Spleen (tissue), 7 donors: ENCODE measurements at regions not wholly inside any gene's neighbourhood (a gene's known extent, or its start where the extent isn't known, plus 50 kb on each side); places are given as distances from the start of the nearest gene placed in this dataset.

Experiments
- CTCF ChIP-seq, 11 experiments: fragments of 200-600 bp in 7 of 11; fragments of 450-650 bp in 4 of 11; sonication (generic) in 4 of 11; IDR thresholded peaks in 8 of 11; conservative IDR thresholded peaks in 3 of 11; 1 replicate in 7 of 11; 2 replicates in 4 of 11; pipeline versions ENCODE4 v1.4.0 to v1.8.0; 2016 to 2021; ENCODE audit warnings: antibody characterized with exemption in 11 of 11, inconsistent platforms in 4 of 11, mild to moderate bottlenecking in 1 of 11
- POLR2A ChIP-seq, 3 donors: fragments of 450-650 bp; IDR thresholded peaks; one replicate each; pipeline ENCODE4 v1.5.1; 2017; ENCODE audit warnings: antibody characterized with exemption in 3 of 3, mild to moderate bottlenecking in 1 of 3
- POLR2AphosphoS5 ChIP-seq, 3 donors: sonication (generic); formaldehyde crosslinking; IDR thresholded peaks; one replicate each; pipeline ENCODE4 v1.5.1; 2017; ENCODE audit warnings: antibody characterized with exemption in 3 of 3
- donor health status: DM: no; HTN: no; CAD: no; lungs with moderate emphysema.
- donor health status: DM: no; HTN: no; CAD: no.
- donor health status: DM: no; HTN: no; CAD: no.

GRCh38 chr9:25850803-25851202, 172.6 kb upstream of the TUSC1 start:
- no peak for TF ChIP-seq CTCF (IDR thresholded peaks at IDR 0.05 in 8 of 11, conservative IDR thresholded peaks at IDR 0.05 in 3 of 11)
- no peak for TF ChIP-seq POLR2AphosphoS5 (IDR thresholded peaks at IDR 0.05)
- no peak for TF ChIP-seq POLR2A (IDR thresholded peaks at IDR 0.05)
